ENCODE measurements at regions not wholly inside any gene's neighbourhood (a gene's known extent, or its start where the extent isn't known, plus 50 kb on each side); places are given as distances from the start of the nearest gene placed in this dataset.

DNA sequence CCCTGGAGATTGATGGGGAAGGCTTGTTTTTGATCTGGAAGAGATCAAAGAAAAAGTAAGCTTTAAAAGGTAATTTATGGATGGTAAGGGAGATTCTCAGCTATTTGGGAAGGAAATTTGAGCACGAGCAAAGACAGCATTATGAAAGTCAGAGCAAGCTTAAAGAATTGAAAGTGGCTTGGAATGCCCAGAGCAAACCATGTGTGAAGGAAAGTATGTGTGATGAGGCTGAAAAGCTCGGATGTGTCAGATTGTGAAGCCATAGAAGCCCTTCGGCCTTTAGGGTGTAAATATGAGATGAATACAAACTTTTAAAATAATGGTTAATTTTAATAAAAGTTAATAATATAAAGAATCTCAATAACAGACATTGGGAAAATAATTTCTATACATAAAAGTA lies 377.4 kb upstream of the DSEL start:
- Histone ChIP-seq H3K27me3 (ENCODE audit: low read depth) (no peaks in the 10 kb centered on the region), H3K9me3 (replicated peaks) (no peaks in the 10 kb centered on the region), H3K4me3 (no peak overlapping the region), H3K4me1 (no peaks in the 10 kb centered on the region), H3K36me3 (no peaks in the 10 kb centered on the region), H3K27ac (replicated peaks) (no peak overlapping the region)
- DNase-seq = no peak
- TF ChIP-seq, protein P1, sequence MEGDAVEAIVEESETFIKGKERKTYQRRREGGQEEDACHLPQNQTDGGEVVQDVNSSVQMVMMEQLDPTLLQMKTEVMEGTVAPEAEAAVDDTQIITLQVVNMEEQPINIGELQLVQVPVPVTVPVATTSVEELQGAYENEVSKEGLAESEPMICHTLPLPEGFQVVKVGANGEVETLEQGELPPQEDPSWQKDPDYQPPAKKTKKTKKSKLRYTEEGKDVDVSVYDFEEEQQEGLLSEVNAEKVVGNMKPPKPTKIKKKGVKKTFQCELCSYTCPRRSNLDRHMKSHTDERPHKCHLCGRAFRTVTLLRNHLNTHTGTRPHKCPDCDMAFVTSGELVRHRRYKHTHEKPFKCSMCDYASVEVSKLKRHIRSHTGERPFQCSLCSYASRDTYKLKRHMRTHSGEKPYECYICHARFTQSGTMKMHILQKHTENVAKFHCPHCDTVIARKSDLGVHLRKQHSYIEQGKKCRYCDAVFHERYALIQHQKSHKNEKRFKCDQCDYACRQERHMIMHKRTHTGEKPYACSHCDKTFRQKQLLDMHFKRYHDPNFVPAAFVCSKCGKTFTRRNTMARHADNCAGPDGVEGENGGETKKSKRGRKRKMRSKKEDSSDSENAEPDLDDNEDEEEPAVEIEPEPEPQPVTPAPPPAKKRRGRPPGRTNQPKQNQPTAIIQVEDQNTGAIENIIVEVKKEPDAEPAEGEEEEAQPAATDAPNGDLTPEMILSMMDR (IDR thresholded peaks at IDR 0.05; ENCODE audit: borderline replicate concordance) = no peak
- intact Hi-C loops (cut with micrococcal nuclease) = no loop called here

DNA sequence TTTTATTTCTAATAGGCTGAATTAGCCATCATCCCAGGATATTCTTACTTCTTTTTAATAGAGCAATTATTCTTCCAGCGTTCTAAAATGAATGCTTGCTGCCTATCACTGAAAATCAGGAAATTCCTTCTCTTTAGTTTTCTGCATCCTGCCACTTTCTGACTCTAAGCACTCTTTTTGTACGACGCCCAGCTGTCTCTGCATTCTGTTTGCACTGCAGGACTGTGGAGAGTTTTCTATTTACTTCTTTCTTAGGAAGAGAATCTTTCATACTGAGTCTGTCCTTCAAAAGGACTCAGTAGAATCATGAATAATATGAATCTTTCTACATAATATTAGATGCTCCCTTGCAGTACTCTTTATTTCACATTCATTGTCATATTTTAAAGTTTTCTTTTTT lies 360.4 kb upstream of the DSEL start:
- H3K9me3 ChIP-seq (replicated peaks) = no peaks in the 10 kb centered on the region
- no peak for DNase-seq
- H3K27ac ChIP-seq (replicated peaks) = no peak overlapping the region
- TF ChIP-seq, protein P1 (IDR thresholded peaks at IDR 0.05; ENCODE audit: borderline replicate concordance) = no peak
- no peaks in the 10 kb centered on the region for H3K36me3 ChIP-seq
- H3K4me3 ChIP-seq = no peak overlapping the region
- H3K27me3 ChIP-seq (ENCODE audit: low read depth) = no peaks in the 10 kb centered on the region
- H3K4me1 ChIP-seq = no peaks in the 10 kb centered on the region
- intact Hi-C loops (cut with micrococcal nuclease) = no loop called here

DNA sequence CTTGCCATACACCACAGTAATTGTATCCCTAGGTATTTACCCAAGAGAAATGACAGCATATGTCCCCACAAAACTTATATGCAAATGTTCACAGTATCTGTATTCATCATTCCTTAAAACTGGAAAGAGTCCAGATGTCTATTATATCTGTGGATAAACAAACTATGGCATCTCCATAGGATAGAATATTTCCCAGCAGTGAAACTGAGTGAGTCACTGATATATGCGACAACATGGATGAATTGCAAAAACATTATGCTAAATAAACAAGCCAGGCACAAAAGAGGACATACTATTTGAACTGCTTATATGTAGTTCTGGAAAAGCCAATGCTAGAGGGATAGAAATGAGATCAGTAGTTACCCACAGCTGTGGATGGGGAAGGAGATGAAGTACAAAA lies 359.4 kb upstream of the DSEL start:
- TF ChIP-seq, protein P1 (IDR thresholded peaks at IDR 0.05; ENCODE audit: borderline replicate concordance) = no peak
- DNase-seq = no peak
- H3K4me1 ChIP-seq = no peaks in the 10 kb centered on the region
- no peaks in the 10 kb centered on the region for H3K27me3 ChIP-seq (ENCODE audit: low read depth)
- H3K4me3 ChIP-seq = no peak overlapping the region
- H3K9me3 ChIP-seq (replicated peaks) = no peaks in the 10 kb centered on the region
- no peaks in the 10 kb centered on the region for H3K36me3 ChIP-seq
- no peak overlapping the region for H3K27ac ChIP-seq (replicated peaks)
- intact Hi-C loops (cut with micrococcal nuclease) = no loop called here

DNA sequence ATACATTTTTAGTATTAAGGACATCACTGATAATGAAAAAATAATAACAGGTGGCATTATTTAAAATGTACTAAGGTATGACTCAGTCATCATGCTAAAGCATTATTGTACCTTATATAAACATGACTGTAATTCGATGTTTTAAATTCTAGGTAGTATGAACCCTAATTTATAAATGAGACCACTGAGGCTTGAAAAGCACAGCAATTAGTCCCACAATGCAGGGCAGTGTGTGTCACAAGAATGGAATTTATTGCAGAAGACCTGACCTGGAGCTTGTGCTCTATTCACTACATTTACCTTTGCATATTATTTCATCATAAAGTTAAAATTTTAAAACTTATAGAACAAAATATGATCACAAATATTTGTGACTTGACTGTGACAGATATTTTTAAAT lies 358.5 kb upstream of the DSEL start:
- Histone ChIP-seq H3K4me3 (no peak overlapping the region), H3K36me3 (no peaks in the 10 kb centered on the region), H3K27ac (replicated peaks) (no peak overlapping the region), H3K9me3 (replicated peaks) (no peaks in the 10 kb centered on the region), H3K27me3 (ENCODE audit: low read depth) (no peaks in the 10 kb centered on the region), H3K4me1 (no peaks in the 10 kb centered on the region)
- TF ChIP-seq, protein P1 (IDR thresholded peaks at IDR 0.05; ENCODE audit: borderline replicate concordance) = no peak
- no peak for DNase-seq
- intact Hi-C loops (cut with micrococcal nuclease) = no loop called here

DNA sequence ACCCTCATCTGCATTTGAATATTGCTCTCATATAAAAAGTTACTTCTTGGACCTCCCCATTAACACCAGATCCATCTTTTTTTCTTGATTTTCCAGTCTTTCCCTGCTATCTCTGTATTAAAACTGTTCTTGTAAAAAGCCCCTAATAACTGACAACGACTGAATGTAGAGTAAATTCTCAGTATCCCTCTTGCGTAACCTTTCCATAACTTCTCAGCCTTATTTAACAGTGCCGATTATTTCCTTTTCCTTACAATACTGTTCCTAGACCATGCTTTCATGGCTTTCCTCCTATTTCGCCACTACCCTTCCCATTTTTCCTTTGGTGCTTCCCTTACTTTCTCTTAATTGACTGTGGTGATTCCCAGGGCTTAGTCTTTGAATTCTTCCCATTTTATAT lies 348.9 kb upstream of the DSEL start:
- DNase-seq = no peak
- intact Hi-C loops (cut with micrococcal nuclease) = no loop called here
- H3K36me3 ChIP-seq = no peaks in the 10 kb centered on the region
- no peaks in the 10 kb centered on the region for H3K9me3 ChIP-seq (replicated peaks)
- H3K4me3 ChIP-seq = no peak overlapping the region
- no peaks in the 10 kb centered on the region for H3K4me1 ChIP-seq
- H3K27me3 ChIP-seq (ENCODE audit: low read depth) = no peaks in the 10 kb centered on the region
- H3K27ac ChIP-seq (replicated peaks) = no peak overlapping the region
- TF ChIP-seq, protein P1 (IDR thresholded peaks at IDR 0.05; ENCODE audit: borderline replicate concordance) = no peak
